GM19043 (cell line): ENCODE measurements at regions not wholly inside any gene's neighbourhood (a gene's known extent, or its start where the extent isn't known, plus 50 kb on each side); places are given as distances from the start of the nearest gene placed in this dataset.
"Not testable (repeated sequence)": the region's sequence is repeated elsewhere in the genome, so short reads cannot be mapped to it uniquely, and the experiment has no call there.

ENCODE experiments used
- ATAC-seq: cut with Tn5 transposase; IDR thresholded peaks from one replicate; pipeline ENCODE4 v1.9.1; 2021; ENCODE audit warnings: low read depth; ENCODE audit not compliant: unreplicated experiment

- ATAC-seq, result not testable (repeated sequence)
These were observed 53.9 kb downstream of the CDRT15L2 start for GRCh38 chr17:20633268-20634059.

GRCh38 chr17:20640147-20640546 is 60.6 kb downstream of the CDRT15L2 start:
- not testable (repeated sequence) for ATAC-seq

GRCh38 chr17:20646661-20647272 is 67.2 kb downstream of the CDRT15L2 start:
- ATAC-seq, result not testable (repeated sequence)

GRCh38 chr17:20649097-20649767 is 69.7 kb downstream of the CDRT15L2 start:
- ATAC-seq, result peak; percentile 80

GRCh38 chr17:20651022-20651421 is 71.5 kb downstream of the CDRT15L2 start:
- ATAC-seq, result not testable (repeated sequence)

GRCh38 chr17:20651736-20652135 is 72.2 kb downstream of the CDRT15L2 start:
- ATAC-seq, result not testable (repeated sequence)

GRCh38 chr17:20653391-20653790 is 73.9 kb downstream of the CDRT15L2 start:
- ATAC-seq, result not testable (repeated sequence)

GRCh38 chr17:20654114-20654513 is 74.6 kb downstream of the CDRT15L2 start:
- ATAC-seq, result not testable (repeated sequence)

GRCh38 chr17:20654575-20654974 is 75.1 kb downstream of the CDRT15L2 start:
- not testable (repeated sequence) for ATAC-seq

- not testable (repeated sequence) for ATAC-seq
These were observed 85.8 kb downstream of the CDRT15L2 start for GRCh38 chr17:20665103-20665955.

GRCh38 chr17:20666689-20667088 is 87.2 kb downstream of the CDRT15L2 start:
- ATAC-seq, result not testable (repeated sequence)

- not testable (repeated sequence) for ATAC-seq
These were observed 88.2 kb downstream of the CDRT15L2 start for GRCh38 chr17:20667712-20668111.

GRCh38 chr17:20668316-20668715 is 88.8 kb downstream of the CDRT15L2 start:
- ATAC-seq, result not testable (repeated sequence)

GRCh38 chr17:20668868-20669267 is 89.3 kb downstream of the CDRT15L2 start:
- not testable (repeated sequence) for ATAC-seq

- ATAC-seq, result not testable (repeated sequence)
These were observed 91.0 kb downstream of the CDRT15L2 start for GRCh38 chr17:20670506-20670905.

- ATAC-seq, result not testable (repeated sequence)
These were observed 94.8 kb downstream of the CDRT15L2 start for GRCh38 chr17:20674374-20674773.

GRCh38 chr17:20675707-20676106 is 96.2 kb downstream of the CDRT15L2 start:
- ATAC-seq, result not testable (repeated sequence)

- ATAC-seq, result not testable (repeated sequence)
These were observed 97.1 kb downstream of the CDRT15L2 start for GRCh38 chr17:20676656-20677055.

- ATAC-seq, result not testable (repeated sequence)
These were observed 97.9 kb downstream of the CDRT15L2 start for GRCh38 chr17:20677469-20677868.

GRCh38 chr17:20678424-20678823 is 98.9 kb downstream of the CDRT15L2 start:
- not testable (repeated sequence) for ATAC-seq
